ENCODE measurements at regions not wholly inside any gene's neighbourhood (a gene's known extent, or its start where the extent isn't known, plus 50 kb on each side); places are given as distances from the start of the nearest gene placed in this dataset.

GRCh38 chr3:181805703-181806102 is 94.0 kb downstream of the SOX2 start:
- no peak overlapping the region for H3K4ac ChIP-seq (ENCODE audit: low read depth, low read length)
- H2AK5ac ChIP-seq (ENCODE audit: low read depth, low read length), result no peak overlapping the region
- H3K9ac ChIP-seq (ENCODE audit: low read depth, low read length), result no peak overlapping the region
- no CpG with 5 or more reads among the region's 2 CpGs for WGBS, 2 experiments (ENCODE audit: extremely low coverage in 2 of 2, insufficient read length in 1 of 2)
- intact Hi-C loops (cut with micrococcal nuclease) (no loop called here), in situ Hi-C loops (cut with MboI; ENCODE audit: low sequenced_read_pairs) (no loop called here), dilution Hi-C loops (cut with HindIII; ENCODE audit: low sequenced_read_pairs, unreplicated experiment) (no loop called here)
- no peaks in the 10 kb centered on the region for H3K4me1 ChIP-seq (ENCODE audit: control insufficient read depth, insufficient read depth, low read length)
- CTCF ChIA-PET, result no interaction called here
- H3K9me1 ChIP-seq (ENCODE audit: insufficient read depth, low read length), result no peaks in the 10 kb centered on the region
- H2BK15ac ChIP-seq (ENCODE audit: low read depth, low read length), result no peak overlapping the region
- H4K5ac ChIP-seq (ENCODE audit: low read depth, low read length), result no peak overlapping the region
- H3K79me1 ChIP-seq (ENCODE audit: low read depth in 1 of 2, low read length in 2 of 2), result no peaks in the 10 kb centered on the region
- no peak overlapping the region for H3K4me3 ChIP-seq (ENCODE audit: insufficient read depth, low read depth, low read length)
- DNase-seq (no peak), ATAC-seq (ENCODE audit: low read depth) (no peak)
- no peak overlapping the region for H2AFZ ChIP-seq (replicated peaks; ENCODE audit: low read length, poor library complexity)
- BruUV-seq (replicated peaks), result no TSS peak
- no peaks in the 10 kb centered on the region for H3K36me3 ChIP-seq (ENCODE audit: control insufficient read depth, insufficient read depth, low read length)
- H4K8ac ChIP-seq (ENCODE audit: low read depth in 2 of 2, low read length in 2 of 2), result no peak overlapping the region
- no peak overlapping the region for H3K23ac ChIP-seq (ENCODE audit: low read depth, low read length)
- no peak overlapping the region for H3K4me2 ChIP-seq (ENCODE audit: low read depth, low read length)
- TF ChIP-seq RFX5 (IDR thresholded peaks at IDR 0.05; ENCODE audit: low read depth, low read length) (no peak), CHD1 (IDR thresholded peaks at IDR 0.05; ENCODE audit: low read depth, low read length) (no peak), MAZ (IDR thresholded peaks at IDR 0.05; ENCODE audit: borderline replicate concordance, low read depth, low read length) (no peak), USF2 (IDR thresholded peaks at IDR 0.05; ENCODE audit: low read depth, low read length) (no peak), NFE2L2 (IDR thresholded peaks at IDR 0.05; ENCODE audit: low read depth, low read length) (no peak), POLR2A (IDR thresholded peaks at IDR 0.05; ENCODE audit: low read depth, low read length) (no peak)
- H2BK5ac ChIP-seq (ENCODE audit: low read depth, low read length, poor library complexity, severe bottlenecking), result no peak overlapping the region
- no peaks in the 10 kb centered on the region for H3K27me3 ChIP-seq (ENCODE audit: control insufficient read depth, insufficient read depth, low read length)
- no peak overlapping the region for H4K91ac ChIP-seq (ENCODE audit: insufficient read depth, low read depth, low read length)
- H3K18ac ChIP-seq (ENCODE audit: low read depth, low read length), result no peak overlapping the region
- H2AK9ac ChIP-seq (replicated peaks; ENCODE audit: low read depth, low read length, poor library complexity), result no peak overlapping the region
- no peaks in the 10 kb centered on the region for H4K20me1 ChIP-seq (ENCODE audit: insufficient read depth, low read length)
- no peak overlapping the region for H2BK20ac ChIP-seq (ENCODE audit: low read depth, low read length)
- no peak overlapping the region for H2BK120ac ChIP-seq (ENCODE audit: low read depth, low read length)
- H3K27ac ChIP-seq (ENCODE audit: insufficient read depth, low read length), result no peak overlapping the region
- POLR2A ChIA-PET (ENCODE audit: unreplicated experiment), result no interaction called here
- H3K14ac ChIP-seq (replicated peaks; ENCODE audit: low read depth, low read length), result no peak overlapping the region
- H3K9me3 ChIP-seq (ENCODE audit: control insufficient read depth, insufficient read depth, low read length), result peaks cover 6% of the 10 kb centered on the region
- H3K56ac ChIP-seq (ENCODE audit: extremely low read depth, insufficient read depth, low read length), result no peak overlapping the region
